Caco-2 (cell line): ENCODE measurements at regions not wholly inside any gene's neighbourhood (a gene's known extent, or its start where the extent isn't known, plus 50 kb on each side); places are given as distances from the start of the nearest gene placed in this dataset.

ENCODE experiments used
- BruUV-seq: library from RNA; stranded (reverse); fragments of 400-500 nt; replicated peaks from 2 replicates; lab custom pipeline; 2021; lab: Mats Ljungman, UMichigan
- CTCF ChIA-PET: fragments of 300-600 bp; sonication (Branson Sonifier 250); formaldehyde crosslinking; loops from one replicate; lab custom pipeline; 2022; ENCODE audit warnings: antibody characterized with exemption; lab: Charles Lee
- POLR2A ChIA-PET: fragments of 300-600 bp; sonication (Branson Sonifier 250); formaldehyde crosslinking; loops from one replicate; lab custom pipeline; 2022; ENCODE audit warnings: antibody characterized with exemption; lab: Charles Lee
- DNase-seq, 2 experiments: peaks; one replicate each; pipeline versions ENCODE4 v3.0.0 to v3.0.0-alpha.2; 2020 to 2022
- H3K27me3 ChIP-seq: replicated peaks from 2 replicates; pipeline ENCODE4 v1.6.0; 2011; ENCODE audit warnings: low read length; ENCODE audit not compliant: control insufficient read depth, insufficient read depth
- H3K36me3 ChIP-seq: 2 replicates; pipeline ENCODE4 v1.5.1; 2011; ENCODE audit warnings: low read length; ENCODE audit not compliant: control insufficient read depth, insufficient read depth
- H3K4me1 ChIP-seq: fragments of 250-450 bp; sonication (Bioruptor Pico); 2 replicates; pipeline ENCODE4 v1.5.1; 2020; ENCODE audit warnings: mild to moderate bottlenecking
- H3K4me3 ChIP-seq: 2 replicates; pipeline ENCODE4 v1.5.1; 2011; ENCODE audit warnings: low read depth, mild to moderate bottlenecking, control low read depth, low read length
- H3K9me3 ChIP-seq: fragments of 250-450 bp; sonication (Bioruptor Pico); 2 replicates; pipeline ENCODE4 v1.5.1; 2020; ENCODE audit warnings: mild to moderate bottlenecking, moderate library complexity
- H3K27ac Mint-ChIP-seq: one replicate; pipeline ENCODE4 v1.8.0; 2022; ENCODE audit warnings: mixed read lengths; ENCODE audit not compliant: unreplicated experiment
- H3K27me3 Mint-ChIP-seq: one replicate; pipeline ENCODE4 v1.8.0; 2022; ENCODE audit warnings: mixed read lengths; ENCODE audit not compliant: insufficient read depth, unreplicated experiment
- H3K36me3 Mint-ChIP-seq: one replicate; pipeline ENCODE4 v1.8.0; 2022; ENCODE audit warnings: mild to moderate bottlenecking, mixed read lengths; ENCODE audit not compliant: insufficient read depth, unreplicated experiment
- H3K4me1 Mint-ChIP-seq: one replicate; pipeline ENCODE4 v1.8.0; 2022; ENCODE audit warnings: low read depth, mixed read lengths; ENCODE audit not compliant: unreplicated experiment
- H3K4me3 Mint-ChIP-seq: one replicate; pipeline ENCODE4 v1.8.0; 2022; ENCODE audit warnings: mild to moderate bottlenecking, moderate library complexity, mixed read lengths; ENCODE audit not compliant: unreplicated experiment
- H3K9me3 Mint-ChIP-seq: one replicate; pipeline ENCODE4 v1.8.0; 2022; ENCODE audit warnings: mixed read lengths; ENCODE audit not compliant: unreplicated experiment
- CTCF ChIP-seq, 2 experiments: fragments of 200-600 bp in 1 of 2; IDR thresholded peaks; 1 replicate in 1 of 2; 2 replicates in 1 of 2; pipeline versions ENCODE4 v1.5.1 to v1.8.0; 2011 to 2022; ENCODE audit warnings: antibody characterized with exemption in 1 of 2, control low read depth in 1 of 2, inconsistent platforms in 1 of 2, low read depth in 1 of 2, low read length in 1 of 2, mild to moderate bottlenecking in 1 of 2, moderate library complexity in 1 of 2; ENCODE audit not compliant: insufficient read depth in 1 of 2, severe bottlenecking in 1 of 2, unreplicated experiment in 1 of 2
- intact Hi-C: fragments of 100-400 bp; cut with micrococcal nuclease; formaldehyde crosslinking; loops from one replicate; pipeline ENCODE4 v1.10.0; 2022; ENCODE audit not compliant: unreplicated experiment

- H3K36me3 ChIP-seq: no peaks in the 10 kb centered on the region
- H3K4me3 ChIP-seq: no peak overlapping the region
- no peaks in the 10 kb centered on the region for H3K27me3 Mint-ChIP-seq
- H3K27ac Mint-ChIP-seq: no peak overlapping the region
- DNase-seq: no peak
- no peaks in the 10 kb centered on the region for H3K4me1 ChIP-seq
- ChIA-PET POLR2A (no interaction called here), CTCF (no interaction called here)
- H3K4me1 Mint-ChIP-seq: no peaks in the 10 kb centered on the region
- no peaks in the 10 kb centered on the region for H3K9me3 ChIP-seq
- H3K36me3 Mint-ChIP-seq: no peaks in the 10 kb centered on the region
- H3K4me3 Mint-ChIP-seq: no peak overlapping the region
- no peak for TF ChIP-seq CTCF (IDR thresholded peaks at IDR 0.05; ENCODE audit: insufficient read depth in 1 of 2, low read depth in 1 of 2, low read length in 1 of 2, severe bottlenecking in 1 of 2, unreplicated experiment in 1 of 2)
- no peaks in the 10 kb centered on the region for H3K9me3 Mint-ChIP-seq
- intact Hi-C loops: loop anchor here (10.0 kb wide), 2 partner anchors 130 to 240 kb away; no protein-coding TSS in a partner anchor
- H3K27me3 ChIP-seq: no peaks in the 10 kb centered on the region
- no TSS peak for BruUV-seq
Observed at GRCh38 chr4:23134331-23134730, 441.6 kb downstream of the GBA3 start.

GRCh38 chr4:23130845-23131244 lies 438.1 kb downstream of the GBA3 start:
- no peak for DNase-seq

DNA sequence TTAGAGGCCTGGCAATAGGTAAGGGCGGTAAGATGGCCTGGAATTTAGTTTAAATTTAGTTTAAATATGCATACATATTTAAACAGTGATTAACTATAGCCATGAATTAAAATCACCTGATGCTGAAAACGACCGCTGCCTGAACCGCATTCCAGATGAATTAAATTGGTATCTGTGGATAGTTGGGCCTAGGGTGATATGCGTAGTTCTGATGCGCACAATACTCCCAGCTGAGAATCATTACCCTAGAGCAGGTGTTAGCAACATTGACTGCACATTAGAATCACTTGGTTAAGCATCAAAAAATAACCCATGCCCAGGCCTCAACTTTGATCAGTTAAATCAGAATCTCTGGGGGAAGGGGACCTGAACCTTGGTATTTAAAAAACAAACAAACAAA lies 432.4 kb downstream of the GBA3 start:
- ChIA-PET CTCF (no interaction called here), POLR2A (no interaction called here)
- no peak for TF ChIP-seq CTCF (IDR thresholded peaks at IDR 0.05; ENCODE audit: insufficient read depth in 1 of 2, low read depth in 1 of 2, low read length in 1 of 2, severe bottlenecking in 1 of 2, unreplicated experiment in 1 of 2)
- H3K4me1 ChIP-seq: no peaks in the 10 kb centered on the region
- Mint-ChIP-seq H3K9me3 (no peaks in the 10 kb centered on the region), H3K27me3 (no peaks in the 10 kb centered on the region), H3K27ac (no peak overlapping the region), H3K4me1 (no peaks in the 10 kb centered on the region), H3K36me3 (no peaks in the 10 kb centered on the region), H3K4me3 (no peak overlapping the region)
- no peak for DNase-seq
- H3K27me3 ChIP-seq: no peaks in the 10 kb centered on the region
- H3K36me3 ChIP-seq: no peaks in the 10 kb centered on the region
- intact Hi-C loops: no loop called here
- no peak overlapping the region for H3K4me3 ChIP-seq
- no TSS peak for BruUV-seq
- H3K9me3 ChIP-seq: no peaks in the 10 kb centered on the region

More at GRCh38 chr4:23130845-23131244, 438.1 kb downstream of the GBA3 start:
- Histone ChIP-seq H3K36me3 (no peaks in the 10 kb centered on the region), H3K4me1 (no peaks in the 10 kb centered on the region), H3K4me3 (no peak overlapping the region), H3K9me3 (no peaks in the 10 kb centered on the region), H3K27me3 (no peaks in the 10 kb centered on the region)
- ChIA-PET CTCF (no interaction called here), POLR2A (interaction anchor here (0.6 kb wide), 1 partner anchor 39 kb away, joined by 3 read pairs; no protein-coding TSS in a partner anchor)
- H3K27ac Mint-ChIP-seq: no peak overlapping the region
- intact Hi-C loops: loop anchor here (10.0 kb wide), 2 partner anchors 134 to 236 kb away; no protein-coding TSS in a partner anchor
- no TSS peak for BruUV-seq
- no peaks in the 10 kb centered on the region for H3K9me3 Mint-ChIP-seq
- no peak for TF ChIP-seq CTCF (IDR thresholded peaks at IDR 0.05; ENCODE audit: insufficient read depth in 1 of 2, low read depth in 1 of 2, low read length in 1 of 2, severe bottlenecking in 1 of 2, unreplicated experiment in 1 of 2)
- no peaks in the 10 kb centered on the region for H3K36me3 Mint-ChIP-seq
- H3K4me3 Mint-ChIP-seq: no peak overlapping the region
- no peaks in the 10 kb centered on the region for H3K27me3 Mint-ChIP-seq
- H3K4me1 Mint-ChIP-seq: no peaks in the 10 kb centered on the region
